Stimulated activated CD4-positive, alpha-beta T cell treated with anti-CD3 and anti-CD28 coated beads, Interleukin-4, amount 100 ng/mL, for 24 hours (primary cell): ENCODE measurements at regions not wholly inside any gene's neighbourhood (a gene's known extent, or its start where the extent isn't known, plus 50 kb on each side); places are given as distances from the start of the nearest gene placed in this dataset.
"Not testable (repeated sequence)": the region's sequence is repeated elsewhere in the genome, so short reads cannot be mapped to it uniquely, and the experiment has no call there.

ENCODE experiments used
- DNase-seq: peaks from one replicate; pipeline ENCODE4 v3.0.0-alpha.2; 2020

DNA sequence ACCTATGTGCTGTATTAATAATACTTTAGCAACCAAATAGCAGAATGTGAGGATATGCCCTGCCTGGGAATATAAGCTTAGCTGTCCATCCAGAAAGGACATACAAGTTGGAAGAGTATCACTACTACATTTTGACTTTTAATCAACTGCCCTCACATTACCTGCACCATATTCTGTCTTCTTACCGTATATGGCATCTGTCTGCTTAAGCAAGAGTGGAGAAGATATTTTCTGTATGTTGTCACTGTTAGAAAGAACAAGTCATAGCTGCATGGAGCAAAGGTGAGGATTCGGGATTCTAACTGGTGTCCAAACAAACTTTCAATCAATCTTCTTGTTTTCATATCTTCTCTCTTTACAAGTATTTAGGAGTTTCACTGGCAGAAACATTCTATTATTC lies 929.5 kb upstream of the ROBO1 start:
- no peak for DNase-seq

DNA sequence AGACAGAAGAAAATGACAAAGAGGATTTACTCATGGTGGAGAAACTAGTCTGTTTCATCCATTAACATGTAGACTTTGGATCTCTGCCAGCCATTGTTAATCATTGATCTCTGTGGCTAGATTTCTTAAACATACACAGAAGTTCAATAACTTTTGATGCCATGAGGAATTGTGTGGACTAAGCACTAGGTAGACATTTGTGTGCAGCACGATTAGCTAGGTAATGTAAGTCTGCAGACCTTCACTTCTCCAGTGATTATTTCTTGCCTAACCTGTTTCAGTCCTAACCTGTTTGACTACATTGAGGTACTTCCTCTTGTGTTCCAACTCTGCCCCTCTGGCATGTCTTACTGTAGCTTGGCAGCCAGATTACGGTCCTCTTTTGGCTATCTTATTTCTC lies 928.5 kb upstream of the ROBO1 start:
- DNase-seq: no peak

DNA sequence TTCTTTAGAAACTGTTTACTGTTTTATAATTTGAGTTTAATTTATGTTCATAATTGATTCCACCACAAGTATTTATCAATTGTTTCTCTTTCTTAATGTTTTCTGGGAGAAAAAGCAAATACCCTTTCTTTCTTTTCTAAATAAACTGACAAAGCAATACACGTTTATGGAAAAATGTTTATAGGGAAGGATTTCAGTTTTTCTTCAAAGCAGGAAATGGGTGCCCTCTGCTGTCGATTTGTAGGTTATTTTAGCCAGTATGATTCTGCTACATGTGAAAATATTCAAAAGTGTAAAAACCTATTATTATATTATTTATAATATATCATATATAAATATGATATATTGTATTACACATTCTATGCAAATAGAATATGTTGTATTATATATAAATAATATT lies 921.0 kb upstream of the ROBO1 start:
- DNase-seq: no peak

DNA sequence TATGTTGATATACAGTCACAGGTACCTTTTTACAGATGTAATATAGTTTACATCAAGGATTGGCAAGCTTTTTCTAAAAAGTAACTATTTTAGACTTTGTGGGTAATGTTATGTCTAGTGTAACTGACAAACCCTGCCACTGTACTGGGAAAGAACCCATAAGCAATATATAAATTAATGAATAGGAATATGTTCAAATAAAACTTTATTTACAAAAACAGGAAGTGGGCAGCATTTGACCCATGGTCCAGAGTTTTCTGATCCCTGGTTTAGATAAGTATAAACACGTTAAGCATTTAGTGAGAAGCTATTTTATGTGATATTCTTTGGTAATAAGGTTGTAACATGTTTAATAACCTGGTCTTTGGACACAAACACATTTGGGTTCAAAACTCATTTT lies 915.2 kb upstream of the ROBO1 start:
- DNase-seq: no peak

GRCh38 chr3:80682235-80682634 lies 914.4 kb upstream of the ROBO1 start:
- DNase-seq: no peak

- no peak for DNase-seq
Observed at GRCh38 chr3:80677796-80678195, 910.0 kb upstream of the ROBO1 start.

- DNase-seq: no peak
Observed at GRCh38 chr3:80676866-80677265, 909.1 kb upstream of the ROBO1 start.

DNA sequence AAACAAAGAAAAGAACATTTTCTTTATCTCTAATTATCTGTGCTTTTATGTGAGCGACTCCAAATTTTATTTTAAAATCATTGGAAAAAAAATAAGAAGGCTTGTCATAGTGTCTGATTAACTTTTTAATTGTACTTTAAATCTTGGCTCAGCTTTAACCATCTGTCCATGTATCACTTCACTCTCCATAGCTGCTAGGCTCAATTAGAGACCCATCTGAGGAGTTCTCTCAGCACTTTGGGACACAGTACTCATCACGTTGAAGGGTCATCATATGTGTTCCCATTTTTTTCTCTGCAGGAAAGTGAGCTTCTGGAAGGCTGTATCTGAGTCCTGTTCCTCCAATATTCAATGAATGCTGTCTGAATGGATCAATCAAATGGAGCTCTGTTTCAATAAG lies 908.5 kb upstream of the ROBO1 start:
- DNase-seq: no peak

- DNase-seq: no peak
Observed at GRCh38 chr3:80675790-80676189, 908.0 kb upstream of the ROBO1 start.

- no peak for DNase-seq
Observed at GRCh38 chr3:80668600-80669294, 900.9 kb upstream of the ROBO1 start.

DNA sequence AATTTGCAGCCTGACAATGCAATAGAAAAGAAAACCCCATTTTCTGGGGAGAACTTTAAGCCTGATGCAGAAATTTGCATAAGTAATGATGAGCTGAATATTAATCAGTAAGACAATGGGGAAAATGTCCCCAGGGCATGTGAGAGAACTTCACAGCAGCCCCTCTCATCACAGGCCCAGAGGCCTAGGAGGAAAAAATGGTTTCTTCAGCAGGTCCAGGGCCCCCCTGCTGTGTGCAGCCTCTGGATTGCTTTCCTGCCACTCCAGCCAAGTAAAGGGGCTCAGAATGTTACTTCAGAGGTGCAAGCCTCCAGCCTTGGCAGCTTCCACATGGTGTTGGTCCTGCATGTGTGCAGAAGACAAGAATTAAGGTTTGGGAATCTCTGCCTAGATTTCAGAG lies 900.3 kb upstream of the ROBO1 start:
- no peak for DNase-seq

DNA sequence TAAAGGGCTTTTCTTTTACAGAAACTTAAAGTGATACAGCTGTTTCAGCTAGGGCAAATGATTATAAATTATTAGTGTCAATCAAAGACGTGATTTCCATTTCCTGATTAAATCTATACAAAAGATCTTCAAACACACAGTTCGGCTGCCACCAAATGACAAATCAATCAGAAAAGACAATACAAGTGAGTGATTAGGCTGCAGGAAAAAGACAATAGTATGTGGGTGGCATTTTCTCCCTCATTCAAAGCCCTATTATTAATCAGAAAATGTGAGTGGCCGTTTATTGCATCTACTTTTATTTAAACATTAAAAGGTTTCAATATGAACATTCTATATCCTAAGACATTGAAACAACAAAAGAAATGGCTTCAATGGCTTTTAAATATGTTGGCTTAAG lies 895.6 kb upstream of the ROBO1 start:
- no peak for DNase-seq

DNA sequence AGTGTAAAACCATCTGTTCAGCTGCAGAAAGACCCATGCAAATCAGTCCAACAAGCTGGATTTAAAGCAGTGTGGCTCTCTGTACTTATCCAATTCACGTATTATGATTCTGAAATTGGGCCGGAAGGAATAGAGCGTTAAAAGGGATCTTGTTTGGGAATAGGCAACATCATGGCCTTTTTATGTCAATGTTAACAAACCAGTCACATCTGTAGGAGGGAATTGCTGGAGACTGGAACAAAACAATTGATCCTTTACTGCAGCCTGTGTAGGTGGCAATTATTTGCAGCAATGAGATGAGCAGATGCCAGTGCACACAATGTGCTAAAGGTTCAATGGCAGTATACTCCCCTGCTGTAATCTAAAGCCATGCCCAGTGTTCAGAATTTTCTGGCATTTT lies 887.4 kb upstream of the ROBO1 start:
- no peak for DNase-seq

- DNase-seq: no peak
Observed at GRCh38 chr3:80649170-80649569, 881.4 kb upstream of the ROBO1 start.

- DNase-seq: no peak
Observed at GRCh38 chr3:80643421-80643820, 875.6 kb upstream of the ROBO1 start.

DNA sequence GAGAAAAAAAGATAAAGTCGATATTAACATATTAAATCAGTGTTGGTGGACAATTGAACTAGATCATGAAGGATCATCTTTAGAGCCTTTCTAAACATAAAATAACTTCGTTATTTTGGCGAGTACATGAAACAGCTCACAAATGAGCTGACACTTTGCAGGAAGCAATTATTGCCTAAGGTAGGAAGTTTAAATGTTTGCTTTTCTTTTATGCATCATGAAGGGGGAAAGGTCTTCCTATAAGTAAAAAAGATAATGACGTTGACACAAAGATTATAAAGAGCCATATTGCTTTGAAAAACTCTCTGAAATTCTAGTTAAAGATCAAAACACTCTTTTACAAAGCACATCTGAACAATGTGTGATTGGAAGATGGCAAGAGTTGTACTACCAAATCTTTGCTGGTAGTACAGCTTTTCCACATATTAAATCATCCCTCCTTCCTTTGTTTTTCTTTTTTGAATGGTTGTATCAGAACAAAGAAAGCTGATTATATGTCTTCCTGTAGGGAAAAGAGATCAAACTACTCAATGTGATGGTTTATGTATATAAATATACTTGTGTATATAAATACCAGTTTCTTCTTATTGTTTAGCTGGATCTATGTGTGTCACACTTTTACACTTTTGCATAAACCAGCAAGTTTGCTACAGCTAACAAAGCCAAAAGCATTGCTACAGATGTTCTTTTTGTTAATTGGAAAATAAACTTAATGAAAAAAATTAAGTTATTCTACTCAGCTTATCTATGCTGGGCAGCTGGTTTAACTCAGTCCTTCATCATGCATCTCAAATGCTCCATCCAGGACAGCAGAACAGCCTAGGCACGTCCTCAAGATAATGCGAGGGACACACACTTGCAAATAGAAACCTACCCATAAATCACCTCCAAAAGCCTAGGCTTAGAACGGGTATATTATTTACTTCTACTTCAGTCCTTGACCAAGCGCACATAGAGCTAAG lies 850.8 kb upstream of the ROBO1 start:
- DNase-seq: no peak

DNA sequence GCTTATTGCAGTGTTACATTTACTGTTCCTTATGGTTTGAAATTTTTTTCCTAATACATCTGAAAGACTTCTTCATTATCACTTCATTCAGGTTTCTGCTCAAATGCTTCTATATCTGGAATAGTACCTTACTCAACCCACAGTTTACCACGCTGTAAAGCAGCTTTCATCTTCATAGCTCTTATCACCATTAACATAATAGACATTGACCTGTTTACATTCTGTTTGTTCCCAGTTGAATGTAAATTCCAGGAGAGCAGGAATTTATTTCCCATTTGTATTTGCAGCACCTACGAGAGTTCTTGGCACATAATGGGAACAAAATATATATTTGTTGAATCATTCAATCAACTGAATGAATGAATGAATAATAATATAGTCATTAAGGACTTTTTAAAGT lies 844.6 kb upstream of the ROBO1 start:
- DNase-seq: no peak

DNA sequence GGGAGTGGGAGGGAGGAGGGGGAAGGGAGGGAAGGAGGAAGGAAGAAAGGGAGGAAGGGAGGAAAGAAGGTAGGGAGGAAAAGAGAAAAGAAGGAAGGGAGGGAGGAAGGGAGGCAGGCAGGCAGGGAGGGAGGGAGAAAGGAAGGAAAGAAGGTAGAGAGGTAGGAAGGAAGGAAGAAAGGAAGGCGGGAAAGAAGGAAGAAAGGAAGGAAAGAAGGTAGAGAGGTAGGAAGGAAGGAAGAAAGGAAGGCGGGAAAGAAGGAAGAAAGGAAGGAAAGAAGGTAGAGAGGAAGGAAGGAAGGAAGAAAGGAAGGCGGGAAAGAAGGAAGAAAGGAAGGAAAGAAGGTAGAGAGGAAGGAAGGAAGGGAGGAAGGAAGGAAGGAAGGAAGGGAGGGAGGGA lies 840.3 kb upstream of the ROBO1 start:
- DNase-seq: not testable (repeated sequence)

GRCh38 chr3:80606073-80606472 lies 838.3 kb upstream of the ROBO1 start:
- no peak for DNase-seq

GRCh38 chr3:80601479-80601878 lies 833.7 kb upstream of the ROBO1 start:
- DNase-seq: no peak

DNA sequence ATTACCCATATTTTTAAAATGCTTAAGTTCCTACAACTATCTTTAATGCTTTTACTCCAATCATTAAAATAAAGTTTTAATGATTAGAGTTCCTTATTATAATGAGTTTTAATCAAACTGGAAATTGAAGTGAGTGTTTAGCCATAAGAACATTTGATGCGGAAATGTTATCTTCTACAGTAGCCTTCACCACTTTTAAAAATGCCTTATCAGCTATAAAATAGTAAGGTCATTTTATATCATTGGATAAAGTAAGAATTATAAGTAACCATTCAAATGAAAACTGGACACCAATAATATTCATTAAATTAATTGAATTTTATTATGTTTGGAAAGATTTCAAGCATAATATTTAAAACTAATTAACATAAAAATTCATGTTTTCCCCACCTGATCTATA lies 825.0 kb upstream of the ROBO1 start:
- no peak for DNase-seq

- DNase-seq: no peak
Observed at GRCh38 chr3:80586338-80586737, 818.5 kb upstream of the ROBO1 start.

- no peak for DNase-seq
Observed at GRCh38 chr3:80580146-80580545, 812.3 kb upstream of the ROBO1 start.

GRCh38 chr3:80564391-80564790 lies 796.6 kb upstream of the ROBO1 start:
- no peak for DNase-seq
